ENCODE measurements at regions not wholly inside any gene's neighbourhood (a gene's known extent, or its start where the extent isn't known, plus 50 kb on each side); places are given as distances from the start of the nearest gene placed in this dataset.

GRCh38 chr16:58923094-58923493, 189.0 kb upstream of the GOT2 start (continued):
- no peak for TF ChIP-seq ZNF462 (CRISPR knock-in tag; IDR thresholded peaks at IDR 0.05)
- TF ChIP-seq CREB1 (CRISPR knock-in tag; IDR thresholded peaks at IDR 0.05; ENCODE audit: low read depth): no peak

DNA sequence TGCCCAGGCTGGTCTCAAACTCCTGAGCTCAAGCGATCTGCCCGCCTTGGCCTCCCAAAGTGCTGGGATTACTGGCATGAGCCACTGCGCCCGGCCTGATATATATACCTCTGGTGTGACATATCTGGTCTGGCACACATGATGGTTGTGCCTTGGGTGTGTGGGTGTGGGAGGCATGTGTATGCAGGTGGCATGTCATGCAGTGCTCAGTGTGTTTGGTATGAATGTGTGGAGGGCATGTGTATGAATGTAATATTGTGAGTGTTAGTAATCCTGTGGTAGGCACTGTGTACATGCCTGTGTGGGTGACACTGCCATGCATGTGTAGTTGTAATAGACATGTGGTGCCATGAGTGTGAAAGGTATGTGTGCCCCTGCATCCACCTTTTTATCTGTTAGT, 179.3 kb upstream of the GOT2 start:
- Histone ChIP-seq H3K79me2 (replicated peaks; ENCODE audit: insufficient read depth) (no peaks in the 10 kb centered on the region), H3F3A (replicated peaks; ENCODE audit: low read depth) (no peaks in the 10 kb centered on the region), H3K27me3 (ENCODE audit: insufficient read depth) (no peaks in the 10 kb centered on the region), H3K4me3 (no peak overlapping the region), H4K20me1 (replicated peaks; ENCODE audit: insufficient read depth) (no peaks in the 10 kb centered on the region), H3K27ac (ENCODE audit: low read depth) (no peak overlapping the region), H2AFZ (no peak overlapping the region), H3K9me2 (ENCODE audit: insufficient read depth) (0 out of 2 replicates have a peak, but pooled peaks cover 2% of the 10 kb centered on the region), H3K4me1 (ENCODE audit: insufficient read depth) (no peaks in the 10 kb centered on the region), H3K4me2 (no peak overlapping the region), H3K36me3 (ENCODE audit: insufficient read depth) (no peaks in the 10 kb centered on the region)
- Mint-ChIP-seq H3K27ac (no peak overlapping the region), H3K9me3 (peaks cover 13% of the 10 kb centered on the region), H3K27me3 (ENCODE audit: insufficient read depth, low read depth, poor library complexity) (no peaks in the 10 kb centered on the region), H3K4me1 (no peaks in the 10 kb centered on the region), H3K4me3 (no peak overlapping the region), H3K36me3 (ENCODE audit: low read depth) (no peaks in the 10 kb centered on the region; the same call in 2 of the 3 replicates)
- DNase-seq (ENCODE audit: low spot score) (no peak), ATAC-seq (no peak)
- no peak for TF ChIP-seq CTCF (conservative IDR thresholded peaks at IDR 0.05; ENCODE audit: low read depth in 2 of 2)
- TF ChIP-seq ZNF331 (CRISPR knock-in tag; IDR thresholded peaks at IDR 0.05; ENCODE audit: low read depth): no peak
- TF ChIP-seq, protein P1, sequence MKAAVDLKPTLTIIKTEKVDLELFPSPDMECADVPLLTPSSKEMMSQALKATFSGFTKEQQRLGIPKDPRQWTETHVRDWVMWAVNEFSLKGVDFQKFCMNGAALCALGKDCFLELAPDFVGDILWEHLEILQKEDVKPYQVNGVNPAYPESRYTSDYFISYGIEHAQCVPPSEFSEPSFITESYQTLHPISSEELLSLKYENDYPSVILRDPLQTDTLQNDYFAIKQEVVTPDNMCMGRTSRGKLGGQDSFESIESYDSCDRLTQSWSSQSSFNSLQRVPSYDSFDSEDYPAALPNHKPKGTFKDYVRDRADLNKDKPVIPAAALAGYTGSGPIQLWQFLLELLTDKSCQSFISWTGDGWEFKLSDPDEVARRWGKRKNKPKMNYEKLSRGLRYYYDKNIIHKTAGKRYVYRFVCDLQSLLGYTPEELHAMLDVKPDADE (IDR thresholded peaks at IDR 0.05): no peak
- no peak for TF ChIP-seq ZNF462 (CRISPR knock-in tag; IDR thresholded peaks at IDR 0.05)
- no peak for TF ChIP-seq POLR2AphosphoS5 (IDR thresholded peaks at IDR 0.05; ENCODE audit: low read depth)
